ENCODE measurements at regions not wholly inside any gene's neighbourhood (a gene's known extent, or its start where the extent isn't known, plus 50 kb on each side); places are given as distances from the start of the nearest gene placed in this dataset.

GRCh38 chr2:71277536-71278103 is 50.7 kb upstream of the PAIP2B start:
- no peak for DNase-seq (ENCODE audit: low read depth in 2 of 2, low spot score in 1 of 2)

- no peak for DNase-seq (ENCODE audit: low read depth in 2 of 2, low spot score in 1 of 2)
Observed at GRCh38 chr2:71277147-71277475, 50.2 kb upstream of the PAIP2B start.

GRCh38 chr2:71276311-71277146 is 49.6 kb upstream of the PAIP2B start:
- DNase-seq (ENCODE audit: low read depth in 2 of 2, low spot score in 1 of 2) = peak; percentile 53 to 64

All from stimulated activated CD8-positive, alpha-beta memory T cell treated with anti-CD3 and anti-CD28 coated beads, Interleukin-4, amount 100 ng/mL, for 1 hour (primary cell).